Fibroblast of pulmonary artery (primary cell): ENCODE measurements at regions not wholly inside any gene's neighbourhood (a gene's known extent, or its start where the extent isn't known, plus 50 kb on each side); places are given as distances from the start of the nearest gene placed in this dataset.

Experiments
- DNase-seq: peaks from one replicate; pipeline ENCODE4 v3.0.0-alpha.2; 2010; ENCODE audit warnings: low read depth
- H3K4me3 ChIP-seq: replicated peaks from 2 replicates; pipeline ENCODE4 v1.5.1; 2011; ENCODE audit warnings: low read depth, mild to moderate bottlenecking, control low read depth, low read length, moderate library complexity
- TF ChIP-seq, protein P1 (sequence below): IDR thresholded peaks from 2 replicates; pipeline ENCODE4 v1.5.1; 2011; ENCODE audit warnings: mild to moderate bottlenecking, control low read depth, low read length, inconsistent platforms; ENCODE audit errors: missing control alignments

DNA sequence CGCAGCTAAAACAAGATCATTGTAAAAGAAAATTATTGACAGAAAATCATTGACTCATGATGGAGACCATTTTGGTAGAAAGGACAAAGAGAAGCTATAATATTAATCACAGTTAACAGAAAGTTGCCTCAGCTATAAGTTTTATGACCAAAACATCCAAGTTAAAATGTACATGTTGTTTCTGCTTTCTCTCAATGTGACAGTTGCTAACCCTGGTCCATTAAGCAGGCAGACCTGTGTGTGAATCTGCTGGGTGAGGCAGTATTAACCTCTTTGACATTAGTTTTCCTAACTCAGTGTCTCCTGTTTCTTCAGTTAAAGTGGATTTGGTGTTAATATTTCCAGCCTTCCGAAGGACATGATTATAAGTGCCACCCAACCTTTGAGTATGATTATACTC lies 94.8 kb upstream of the DCLK2 start:
- TF ChIP-seq, protein P1, sequence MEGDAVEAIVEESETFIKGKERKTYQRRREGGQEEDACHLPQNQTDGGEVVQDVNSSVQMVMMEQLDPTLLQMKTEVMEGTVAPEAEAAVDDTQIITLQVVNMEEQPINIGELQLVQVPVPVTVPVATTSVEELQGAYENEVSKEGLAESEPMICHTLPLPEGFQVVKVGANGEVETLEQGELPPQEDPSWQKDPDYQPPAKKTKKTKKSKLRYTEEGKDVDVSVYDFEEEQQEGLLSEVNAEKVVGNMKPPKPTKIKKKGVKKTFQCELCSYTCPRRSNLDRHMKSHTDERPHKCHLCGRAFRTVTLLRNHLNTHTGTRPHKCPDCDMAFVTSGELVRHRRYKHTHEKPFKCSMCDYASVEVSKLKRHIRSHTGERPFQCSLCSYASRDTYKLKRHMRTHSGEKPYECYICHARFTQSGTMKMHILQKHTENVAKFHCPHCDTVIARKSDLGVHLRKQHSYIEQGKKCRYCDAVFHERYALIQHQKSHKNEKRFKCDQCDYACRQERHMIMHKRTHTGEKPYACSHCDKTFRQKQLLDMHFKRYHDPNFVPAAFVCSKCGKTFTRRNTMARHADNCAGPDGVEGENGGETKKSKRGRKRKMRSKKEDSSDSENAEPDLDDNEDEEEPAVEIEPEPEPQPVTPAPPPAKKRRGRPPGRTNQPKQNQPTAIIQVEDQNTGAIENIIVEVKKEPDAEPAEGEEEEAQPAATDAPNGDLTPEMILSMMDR, result no peak
- H3K4me3 ChIP-seq, result no peak overlapping the region
- no peak for DNase-seq

DNA sequence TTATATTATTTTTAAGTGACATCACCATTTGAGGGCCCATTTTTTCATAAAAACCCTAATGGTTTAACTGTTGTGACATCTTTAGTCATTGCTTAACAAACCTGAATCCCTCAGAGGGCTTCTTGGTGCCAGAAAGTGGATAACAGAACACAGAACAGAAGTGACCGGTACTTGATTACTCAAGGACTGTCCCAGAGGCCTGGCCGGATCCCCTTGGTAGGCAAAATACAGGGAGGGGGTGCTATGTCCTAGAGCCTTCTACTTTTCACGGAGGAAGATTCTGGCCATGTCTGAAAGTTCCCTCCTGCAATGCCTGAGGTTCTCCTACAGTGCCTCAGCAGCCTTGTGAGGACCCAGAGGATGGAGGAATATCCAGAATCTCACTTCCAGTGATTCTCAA lies 94.3 kb upstream of the DCLK2 start:
- TF ChIP-seq, protein P1, result no peak
- DNase-seq, result no peak
- H3K4me3 ChIP-seq, result no peak overlapping the region

DNA sequence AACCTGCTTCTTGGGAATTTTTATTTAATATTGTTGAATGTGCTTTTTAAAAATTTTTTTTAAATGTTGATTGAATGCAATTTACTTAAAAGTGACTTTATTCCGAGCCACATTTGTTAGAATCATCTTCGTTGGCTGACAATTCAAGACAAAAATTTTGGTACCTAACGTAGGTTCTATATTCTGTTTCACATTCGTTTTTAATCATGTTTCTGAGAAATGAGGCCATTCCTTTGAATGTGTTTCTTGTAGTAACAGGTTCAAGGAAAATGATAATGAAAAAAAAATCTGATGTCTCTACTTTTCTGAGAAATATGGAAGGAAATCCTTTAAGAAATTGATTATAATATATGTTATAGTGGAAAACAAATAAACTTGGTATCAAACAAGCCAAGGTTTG lies 92.3 kb upstream of the DCLK2 start:
- H3K4me3 ChIP-seq, result no peak overlapping the region
- DNase-seq, result no peak
- TF ChIP-seq, protein P1, result no peak

DNA sequence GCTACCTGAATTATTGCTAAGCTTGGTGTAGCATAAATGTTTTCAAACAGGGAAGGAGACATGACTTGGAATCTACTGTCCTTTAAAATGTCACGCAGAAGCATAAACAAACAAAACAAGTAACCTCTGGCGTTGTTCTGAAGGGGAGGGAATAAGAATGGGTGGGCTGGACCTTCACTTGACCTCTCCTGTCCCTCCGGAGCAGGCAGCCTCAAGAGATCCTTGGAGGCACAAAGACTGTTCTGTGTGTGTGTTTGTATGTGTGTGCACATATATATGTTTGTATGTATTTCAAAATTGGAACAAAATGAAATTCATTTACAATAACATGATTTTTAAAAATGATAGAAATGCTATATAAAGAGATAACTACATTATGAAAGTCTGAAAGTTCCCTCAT lies 91.3 kb upstream of the DCLK2 start:
- DNase-seq, result no peak
- TF ChIP-seq, protein P1, result no peak
- no peak overlapping the region for H3K4me3 ChIP-seq

DNA sequence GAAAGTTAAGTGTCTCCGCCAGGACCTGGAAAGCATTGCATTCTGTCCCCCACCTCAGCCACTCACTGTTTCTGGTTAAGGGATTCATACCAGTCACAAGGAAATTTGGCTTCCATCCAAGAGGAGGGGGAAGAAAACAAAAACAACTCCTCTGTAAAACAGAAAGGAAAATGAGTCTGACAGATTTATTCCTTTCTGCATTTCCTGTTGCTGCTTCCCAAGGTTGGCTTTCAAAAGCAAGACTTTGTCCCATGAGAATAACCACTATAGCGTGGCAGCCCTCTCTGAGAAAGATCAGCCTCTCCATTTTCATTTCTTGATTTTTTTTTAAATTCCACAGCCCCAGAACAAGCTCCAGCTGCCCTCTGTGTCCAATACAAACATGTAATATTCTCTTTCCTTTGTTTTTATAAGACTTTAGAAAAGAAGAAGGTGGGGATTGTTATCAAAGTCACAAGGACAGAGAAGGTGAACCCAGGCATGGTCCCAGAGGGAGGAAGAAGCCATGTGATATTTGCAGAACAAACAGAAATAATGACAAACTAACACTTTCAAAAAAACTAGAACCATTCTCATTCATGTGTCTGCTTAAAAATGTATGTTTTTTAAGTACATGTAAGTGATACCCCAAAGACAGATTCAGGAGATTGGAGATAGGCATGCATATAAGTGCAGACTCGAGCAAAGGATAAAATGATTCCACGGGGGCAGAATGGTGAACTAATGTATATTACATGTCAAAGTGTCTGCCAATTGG lies 90.7 kb upstream of the DCLK2 start:
- H3K4me3 ChIP-seq, result no peak overlapping the region
- peak; percentile 57 for DNase-seq
- TF ChIP-seq, protein P1, result no peak

DNA sequence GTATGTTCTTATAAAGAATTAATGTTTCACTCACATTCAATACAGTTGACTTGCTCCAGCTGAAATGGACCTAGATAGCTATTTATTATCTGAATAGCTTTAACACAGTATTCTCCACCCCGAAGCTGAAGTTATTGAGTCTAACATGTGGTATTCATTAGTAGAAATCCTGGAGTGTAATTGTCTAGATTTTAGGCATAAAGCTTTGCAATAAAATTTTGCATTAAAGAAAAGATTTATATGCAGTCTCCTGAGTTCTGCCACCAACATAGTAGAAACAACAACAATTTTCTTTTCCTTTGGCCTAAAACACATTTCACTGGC lies 90.2 kb upstream of the DCLK2 start:
- no peak overlapping the region for H3K4me3 ChIP-seq
- TF ChIP-seq, protein P1, result no peak
- DNase-seq, result no peak

DNA sequence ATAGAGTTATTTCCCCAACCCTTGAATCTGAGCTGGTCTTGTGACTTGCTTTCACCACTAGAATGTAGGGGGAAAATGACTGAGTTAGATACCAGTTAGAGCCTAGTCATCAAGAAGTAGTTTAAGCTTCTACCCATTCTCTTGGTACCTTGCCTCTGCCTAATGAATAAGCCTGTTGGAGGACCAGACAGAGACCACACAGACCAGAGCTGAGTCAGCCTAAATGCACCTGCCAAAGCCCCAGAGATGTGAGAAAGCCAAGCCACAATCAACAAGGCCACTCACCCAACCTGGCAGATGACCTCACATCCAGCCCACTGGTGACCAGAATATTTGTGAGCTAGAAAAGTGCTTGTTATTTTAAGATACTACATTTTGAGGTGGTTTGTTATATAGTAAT lies 85.2 kb upstream of the DCLK2 start:
- TF ChIP-seq, protein P1, result no peak
- no peak for DNase-seq

More for the DNA sequence above, 85.2 kb upstream of the DCLK2 start:
- H3K4me3 ChIP-seq, result no peak overlapping the region
